ENCODE measurements at regions not wholly inside any gene's neighbourhood (a gene's known extent, or its start where the extent isn't known, plus 50 kb on each side); places are given as distances from the start of the nearest gene placed in this dataset.

- TF ChIP-seq CTCF (IDR thresholded peaks at IDR 0.05; ENCODE audit: poor library complexity, severe bottlenecking) (no peak), EZH2 (IDR thresholded peaks at IDR 0.05; ENCODE audit: borderline replicate concordance, insufficient read depth, low read length, poor library complexity, severe bottlenecking) (no peak), POLR2AphosphoS5 (IDR thresholded peaks at IDR 0.05) (no peak), MXI1 (conservative IDR thresholded peaks at IDR 0.05; ENCODE audit: poor library complexity, severe bottlenecking) (no peak), SMC3 (conservative IDR thresholded peaks at IDR 0.05; ENCODE audit: poor library complexity) (no peak), TAF1 (IDR thresholded peaks at IDR 0.05; ENCODE audit: low read depth) (no peak), EP300 (conservative IDR thresholded peaks at IDR 0.05; ENCODE audit: poor library complexity, severe bottlenecking) (no peak), REST (IDR thresholded peaks at IDR 0.05; ENCODE audit: borderline replicate concordance) (no peak)
Observed at GRCh38 chr3:95442766-95443165, 1371.6 kb upstream of the EPHA6 start.
